Forelimb muscle (tissue), 1 donor: ENCODE measurements at regions not wholly inside any gene's neighbourhood (a gene's known extent, or its start where the extent isn't known, plus 50 kb on each side); places are given as distances from the start of the nearest gene placed in this dataset.

ENCODE experiments used
- DNase-seq: peaks from one replicate; pipeline ENCODE4 v3.0.0-alpha.2; 2013; ENCODE audit warnings: low read depth

DNA sequence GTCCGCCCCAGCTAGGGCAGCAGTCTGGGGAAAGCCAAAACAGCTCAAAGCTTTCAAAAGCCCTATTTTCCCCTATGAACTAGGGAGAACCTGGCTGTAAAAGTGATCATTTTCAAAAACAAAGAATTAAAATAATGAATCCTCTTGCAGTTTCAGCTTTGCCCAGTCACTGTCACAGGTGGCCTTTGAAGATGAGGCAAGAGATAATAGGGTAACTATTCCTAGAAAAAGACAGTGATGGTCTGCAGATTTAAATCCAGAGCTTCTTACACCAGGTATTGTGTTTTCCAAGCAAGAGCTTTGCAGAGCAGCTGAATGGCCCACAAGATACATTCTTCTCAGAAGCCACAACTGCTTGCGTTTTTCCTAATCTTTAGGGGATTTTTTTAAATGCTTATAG, 80.2 kb upstream of the NUDT4 start:
- DNase-seq, result no peak

DNA sequence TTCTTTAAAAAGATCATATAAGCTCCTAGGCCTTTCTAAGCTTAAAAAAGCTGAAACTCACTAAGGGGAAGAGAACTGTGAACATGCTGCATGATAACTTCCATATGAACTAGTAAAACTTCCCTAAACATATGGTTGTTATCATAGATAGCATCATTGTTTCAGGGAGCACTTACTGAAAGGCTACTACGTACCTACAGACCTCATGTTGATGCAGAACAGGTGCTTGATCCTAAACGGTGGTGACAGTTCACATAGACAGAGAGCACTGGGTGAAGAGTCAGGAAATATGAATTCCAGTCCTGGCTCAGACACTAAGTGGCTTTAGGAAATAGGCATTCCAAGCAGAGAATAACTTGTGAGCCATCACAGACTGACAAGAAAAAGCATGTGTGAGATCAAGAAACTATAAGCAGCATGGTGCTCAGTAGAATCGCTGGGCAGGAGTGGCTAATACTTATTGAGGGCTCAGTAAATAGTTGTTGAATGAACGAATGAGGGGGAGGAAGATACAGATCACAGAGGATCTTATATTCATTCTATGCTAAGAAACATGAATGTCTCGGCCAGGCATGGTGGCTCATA, 78.4 kb upstream of the NUDT4 start:
- no peak for DNase-seq

DNA sequence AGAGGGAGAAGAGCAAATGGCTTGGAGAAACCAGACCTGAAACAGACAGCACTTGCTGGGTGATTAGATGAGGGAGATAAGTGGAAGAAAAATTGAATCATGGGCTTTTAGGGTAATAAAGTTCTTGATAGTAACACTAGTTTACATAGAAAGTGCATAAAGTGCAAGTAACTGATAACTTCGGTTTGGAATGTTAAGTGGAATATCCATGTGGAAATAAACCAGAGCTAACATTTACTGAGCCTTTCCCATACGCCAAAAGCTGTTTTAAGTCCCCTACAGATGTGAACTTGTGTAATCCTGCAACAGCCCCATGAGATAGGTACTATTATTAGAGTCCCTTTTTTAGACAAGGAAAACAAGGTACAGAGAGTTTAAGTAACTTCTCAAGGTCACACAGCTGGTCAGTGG, 77.1 kb upstream of the NUDT4 start:
- DNase-seq, result no peak

DNA sequence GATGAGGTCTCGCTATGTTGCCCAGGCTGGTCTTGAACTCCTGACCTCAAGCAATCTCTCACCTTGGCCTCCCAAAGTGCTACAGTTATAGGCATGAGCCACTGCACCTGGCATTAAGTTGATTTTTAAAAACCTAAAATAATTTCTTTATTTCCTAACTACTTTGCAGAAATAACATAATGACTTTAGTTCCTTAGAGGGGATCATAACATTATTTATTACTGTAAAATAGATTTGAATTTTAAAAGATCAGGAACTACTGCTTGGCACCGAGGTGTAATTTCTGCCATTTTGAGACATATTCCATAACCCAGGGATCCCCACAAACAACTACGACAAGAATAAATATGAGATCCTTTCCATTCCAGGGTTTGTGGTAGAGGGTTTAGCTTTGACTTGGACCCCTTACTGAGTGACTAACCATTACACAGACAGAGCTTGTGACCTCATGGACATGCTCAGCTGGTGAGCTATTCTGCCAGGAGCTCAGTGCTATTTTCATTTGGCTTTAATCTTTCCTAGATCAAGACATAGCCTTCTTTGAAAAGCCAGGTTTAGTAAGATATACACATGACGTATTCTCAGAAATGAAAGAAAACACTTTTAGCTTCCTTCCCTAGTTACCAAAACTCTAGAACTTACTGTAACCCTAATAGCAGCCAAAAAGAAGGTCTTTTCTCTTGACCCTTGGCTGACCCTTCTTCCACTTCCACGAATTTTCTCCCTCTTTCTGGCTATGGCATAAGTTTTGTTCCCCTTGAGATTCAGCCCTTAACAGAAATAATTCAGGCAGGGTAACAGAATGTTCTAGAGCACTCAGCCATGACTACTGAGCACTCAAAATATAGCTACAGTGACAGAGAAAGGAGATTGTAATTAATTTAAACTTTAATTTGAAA, 75.1 kb upstream of the NUDT4 start:
- DNase-seq, result no peak

DNA sequence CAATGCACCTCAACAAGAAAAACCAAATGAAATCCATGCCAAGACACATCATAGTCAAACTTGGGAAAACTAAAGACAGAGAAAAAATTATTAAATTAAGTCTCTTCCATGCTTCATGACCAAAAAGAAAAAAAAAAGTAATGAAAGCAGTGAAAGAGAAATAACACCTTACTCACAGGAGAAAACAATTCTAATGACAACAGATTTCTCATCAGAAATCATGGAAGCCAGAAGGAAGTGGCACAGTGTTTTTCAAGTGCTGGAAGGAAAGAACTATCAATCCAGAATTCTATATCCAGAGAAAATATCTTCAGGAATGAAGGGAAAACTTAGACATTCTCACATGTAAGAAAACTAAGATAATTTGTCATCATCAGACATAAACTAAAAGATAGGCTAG, 71.1 kb upstream of the NUDT4 start:
- no peak for DNase-seq

DNA sequence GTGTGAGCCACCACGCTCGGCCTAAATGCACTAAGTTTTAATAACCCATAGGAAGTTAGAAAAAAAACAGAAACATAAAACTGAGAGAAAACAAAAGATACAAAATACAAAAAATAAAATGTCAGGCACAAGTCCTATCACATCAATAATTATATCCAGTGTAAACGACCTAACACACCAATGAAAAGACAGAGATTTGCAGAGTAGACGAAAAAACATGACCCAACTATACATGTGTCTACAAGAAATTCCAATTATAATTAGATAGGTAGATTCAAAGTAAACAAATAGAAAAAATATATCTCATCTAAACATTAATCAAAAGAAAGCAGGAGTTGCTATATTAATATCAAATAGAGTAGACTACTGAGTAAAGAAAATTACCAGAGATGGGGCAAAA, 69.4 kb upstream of the NUDT4 start:
- no peak for DNase-seq

DNA sequence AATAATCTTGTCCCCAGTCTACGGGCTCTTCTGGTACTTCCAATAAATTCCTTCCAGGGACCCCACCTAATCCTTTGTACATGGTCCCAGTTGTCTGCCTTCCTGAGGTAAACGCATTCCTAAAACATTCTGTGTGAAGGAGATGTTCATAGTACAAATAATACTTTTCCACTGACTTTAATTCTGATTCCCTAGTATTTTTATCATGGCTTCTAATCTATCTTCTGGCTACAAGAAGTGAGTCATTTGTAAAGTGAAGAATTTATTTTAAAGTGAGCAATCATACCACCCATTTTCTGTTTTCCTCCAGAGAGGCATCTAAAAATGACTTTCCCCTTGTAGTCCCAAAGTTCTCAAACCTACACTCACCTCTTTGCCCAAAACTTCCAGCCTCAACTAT, 65.9 kb upstream of the NUDT4 start:
- no peak for DNase-seq

DNA sequence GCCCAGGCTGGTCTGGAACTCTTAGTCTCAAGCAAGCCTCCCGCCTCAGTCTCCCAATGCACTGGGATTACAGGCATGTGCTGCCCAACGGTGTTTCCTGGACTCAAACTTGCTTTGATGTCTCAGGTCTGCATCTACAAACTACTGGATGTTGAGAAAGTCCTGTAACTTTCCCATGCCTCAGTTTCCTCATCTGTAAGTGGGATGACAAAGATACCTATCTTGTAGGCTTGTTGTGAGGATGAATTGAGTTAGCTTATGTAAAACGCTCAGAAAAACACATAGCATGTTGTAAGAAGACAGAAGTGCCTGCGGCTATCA, 63.6 kb upstream of the NUDT4 start:
- no peak for DNase-seq

DNA sequence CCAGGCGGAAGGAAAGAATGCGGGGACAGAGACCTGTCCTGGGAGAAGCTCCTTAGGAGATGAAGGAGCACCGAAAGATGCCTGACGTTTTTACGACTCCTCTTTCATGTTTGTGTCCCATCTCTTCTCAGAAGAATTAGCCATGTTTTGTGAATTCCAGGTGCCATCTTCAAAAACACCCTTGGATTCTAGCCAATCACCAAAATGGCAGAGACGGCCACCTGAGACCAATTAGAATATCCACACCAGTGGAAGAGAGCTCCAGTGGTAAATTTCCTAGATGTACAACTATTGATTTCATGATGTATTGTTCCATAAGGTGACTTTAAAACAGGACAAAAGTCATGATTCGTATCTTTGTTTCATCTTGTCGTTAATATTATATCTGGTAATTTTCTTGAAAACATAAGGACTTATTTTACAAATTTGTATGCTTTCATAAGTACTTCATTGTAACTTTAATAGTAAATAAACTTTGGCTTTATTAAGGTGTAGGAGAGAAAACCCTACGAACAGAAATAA, 62.3 kb upstream of the NUDT4 start:
- no peak for DNase-seq

DNA sequence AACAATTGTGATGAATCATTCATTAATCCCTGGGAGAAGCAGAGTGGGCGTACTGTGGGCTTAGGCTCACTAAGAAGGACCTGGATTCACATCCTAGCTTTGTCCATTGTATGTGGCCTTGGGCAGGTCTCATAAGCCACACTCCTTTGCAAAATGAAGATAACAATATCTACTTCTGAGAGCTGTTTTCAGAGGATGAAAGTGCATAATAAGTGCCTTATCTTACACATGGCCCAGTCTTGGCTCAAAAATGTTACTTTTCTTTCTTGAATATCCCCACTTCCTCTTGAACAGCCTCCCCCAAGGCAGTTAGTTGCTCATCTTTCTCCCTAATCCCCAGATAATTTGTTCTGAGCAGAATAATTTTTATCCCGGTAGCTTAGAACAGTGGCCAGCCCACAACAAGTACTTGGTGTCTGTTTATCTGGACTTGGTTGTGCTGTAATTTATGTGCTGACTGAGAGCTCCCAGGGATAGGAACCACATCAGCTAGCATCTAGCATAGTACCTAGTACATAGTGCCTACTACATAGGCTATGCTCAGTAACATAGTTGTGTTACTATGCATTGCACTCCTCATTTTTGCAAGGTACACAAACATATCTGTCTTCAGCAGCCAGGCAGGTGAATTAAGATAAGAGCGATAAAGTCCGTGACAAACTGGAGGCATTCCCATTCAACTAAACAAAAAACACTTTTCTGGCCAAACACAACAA, 61.7 kb upstream of the NUDT4 start:
- DNase-seq, result no peak

DNA sequence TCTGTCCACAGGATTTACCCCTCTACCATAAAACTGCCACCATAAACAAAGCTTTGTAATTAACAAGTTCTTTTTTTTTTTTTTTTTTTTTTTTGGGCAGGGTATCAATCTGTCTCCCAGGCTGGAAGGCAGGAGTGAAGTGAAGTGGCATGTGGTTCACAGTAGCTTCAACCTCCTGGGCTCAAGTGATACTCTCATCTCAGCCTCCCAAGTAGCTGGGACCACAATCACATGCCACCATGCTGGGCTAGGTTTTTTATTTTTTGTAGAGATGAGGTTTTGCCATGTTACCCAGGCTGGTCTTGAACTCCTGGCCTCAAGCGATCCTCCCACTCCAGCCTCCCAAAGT, 61.1 kb upstream of the NUDT4 start:
- no peak for DNase-seq

DNA sequence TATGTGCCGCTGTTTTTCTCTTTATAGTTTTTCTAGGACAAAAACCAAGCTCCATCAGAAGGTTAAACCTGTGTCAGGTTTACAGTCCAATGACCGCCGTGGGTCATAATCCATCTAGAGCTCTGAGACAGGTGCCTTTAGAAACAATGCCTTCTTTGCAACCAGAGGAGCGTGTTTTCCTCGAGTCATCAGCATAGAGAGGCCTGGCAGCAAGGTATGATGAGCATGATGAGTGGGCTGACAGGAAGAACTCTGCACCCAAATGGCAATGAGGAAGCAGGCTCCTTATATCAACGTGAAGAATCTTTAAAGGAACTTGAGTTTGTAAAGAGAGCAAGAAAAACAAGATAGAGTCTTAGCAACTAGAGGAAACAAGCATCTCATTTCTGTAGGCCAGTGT, 60.5 kb upstream of the NUDT4 start:
- no peak for DNase-seq

DNA sequence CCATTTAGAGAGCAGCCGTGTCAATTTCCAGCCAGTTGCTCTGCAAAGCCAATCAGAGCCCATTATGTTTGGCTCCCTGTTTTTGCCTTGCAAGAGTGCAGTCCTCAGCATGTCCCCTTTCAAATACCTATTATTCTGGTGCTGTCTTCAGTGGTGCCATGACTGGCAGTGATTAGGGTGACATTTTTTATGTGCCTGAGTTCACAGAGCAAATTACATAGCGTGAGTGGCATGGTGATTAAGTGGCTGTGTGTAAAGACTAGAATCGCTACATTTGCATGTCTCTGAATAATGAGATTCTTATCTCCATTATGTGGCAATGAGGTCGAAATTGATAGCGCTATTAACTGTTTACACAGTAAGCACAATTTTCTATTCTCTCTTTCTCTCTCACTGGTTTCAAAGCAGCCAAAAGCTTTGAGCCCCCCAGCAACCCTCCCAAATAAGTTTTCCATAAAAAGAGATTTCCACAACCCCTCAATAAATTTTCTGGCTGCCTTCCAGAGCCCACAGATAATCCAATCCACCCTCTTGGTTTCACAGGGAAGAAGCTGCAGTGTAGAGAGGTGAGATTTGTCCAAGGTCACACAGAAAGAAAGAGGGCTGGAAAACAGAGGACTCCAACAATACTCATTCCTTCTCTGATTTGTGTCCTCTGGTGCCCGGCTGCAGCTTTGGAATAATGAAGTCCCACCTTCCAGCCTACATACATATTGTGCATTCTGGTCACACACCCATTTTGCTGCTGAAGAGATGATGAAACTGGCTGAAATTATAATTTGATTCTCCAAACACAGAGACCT, 58.8 kb upstream of the NUDT4 start:
- DNase-seq, result no peak

DNA sequence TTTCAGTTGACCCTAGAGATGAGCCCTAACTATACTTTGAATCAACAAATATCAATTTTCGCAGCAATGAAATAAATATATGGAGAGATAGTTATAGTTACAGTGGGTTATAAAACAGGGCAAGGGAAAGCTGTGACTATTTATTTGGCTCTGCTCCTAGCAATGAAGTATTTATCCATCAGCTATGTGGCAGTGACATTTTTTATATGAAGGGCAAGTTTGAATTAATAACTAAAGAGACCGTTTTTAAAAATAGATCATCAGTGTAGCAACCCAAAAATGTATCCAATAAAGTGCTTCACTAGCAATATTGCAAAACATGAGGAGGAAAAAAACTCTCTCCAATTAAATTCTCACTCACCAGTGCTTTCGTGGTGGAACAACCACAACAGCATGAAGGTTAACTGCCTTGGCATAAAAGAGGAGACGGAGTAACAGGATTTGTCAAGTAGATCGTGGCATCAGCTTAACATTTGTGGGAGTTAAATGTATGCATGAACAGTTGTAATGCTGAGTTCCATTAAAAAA, 58.1 kb upstream of the NUDT4 start:
- no peak for DNase-seq

DNA sequence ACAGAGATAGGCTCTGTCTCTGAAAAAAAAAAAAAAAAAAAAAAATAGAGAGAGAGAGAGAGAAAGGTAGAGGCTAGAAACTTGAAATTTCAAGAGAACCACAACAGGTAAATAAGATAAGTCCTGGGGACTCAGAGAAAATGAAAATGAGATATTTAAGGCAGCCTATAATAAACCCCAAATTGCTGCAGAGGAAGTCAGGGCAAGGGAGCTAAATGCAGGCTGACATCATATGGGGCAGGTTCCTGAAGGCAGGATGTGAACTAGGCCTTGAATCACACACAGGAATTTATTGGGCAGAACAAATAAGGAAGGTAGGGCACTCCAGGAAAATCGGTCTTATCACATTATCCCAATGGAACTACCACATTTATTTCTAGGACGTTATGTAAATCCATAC, 54.9 kb upstream of the NUDT4 start:
- no peak for DNase-seq

DNA sequence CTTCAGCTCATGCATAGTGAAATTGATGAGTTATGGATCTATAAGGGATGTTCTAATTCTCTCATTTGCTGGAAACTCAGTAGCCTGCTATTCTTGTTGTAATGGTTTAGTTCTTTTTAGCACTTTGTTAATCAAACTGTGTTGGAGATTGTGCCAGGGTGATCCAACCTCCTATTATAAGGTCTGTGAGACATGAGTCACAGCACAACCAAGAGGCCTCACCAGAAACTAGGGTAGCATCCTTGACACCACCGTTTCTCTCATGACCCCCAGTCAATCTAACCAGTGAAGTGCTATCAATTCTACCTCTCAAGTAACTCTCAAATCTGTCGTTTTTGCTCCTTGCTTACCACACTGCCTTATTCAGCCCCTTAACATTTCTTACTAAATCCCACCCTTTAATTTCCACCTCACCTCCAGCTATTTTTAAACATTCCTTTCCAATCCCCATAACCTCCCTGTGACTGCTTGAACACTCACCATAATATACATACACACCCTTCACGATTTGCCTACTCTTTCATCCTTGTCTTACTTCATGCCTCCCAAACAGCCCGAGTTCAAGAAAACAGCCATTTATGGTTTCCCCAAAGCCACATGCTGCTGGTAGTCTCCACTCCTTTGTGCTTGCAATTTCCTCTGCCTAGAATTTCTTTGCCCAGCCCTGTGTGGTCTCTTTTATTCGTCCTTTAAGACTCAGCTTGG, 53.9 kb upstream of the NUDT4 start:
- no peak for DNase-seq

DNA sequence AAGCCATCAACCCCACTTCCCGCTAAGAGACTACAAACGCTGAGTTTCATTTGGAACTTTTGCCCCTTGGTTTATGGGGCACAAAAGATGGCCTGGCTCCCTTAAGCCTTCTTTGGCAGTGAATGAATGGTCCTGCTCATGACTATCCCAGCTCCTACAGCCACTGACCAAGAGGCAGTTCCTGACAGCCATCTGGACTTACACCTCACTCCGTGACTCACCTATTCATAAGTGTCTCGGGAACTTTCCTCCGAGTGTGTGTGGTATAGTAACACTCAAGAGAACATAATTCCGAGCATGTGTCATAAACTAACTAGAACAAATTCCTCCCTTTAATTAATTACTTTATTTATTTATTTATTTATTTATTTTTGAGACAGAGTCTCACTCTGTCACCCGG, 51.9 kb upstream of the NUDT4 start:
- DNase-seq, result no peak
